Heart right ventricle (tissue), 16 donors: ENCODE measurements at regions not wholly inside any gene's neighbourhood (a gene's known extent, or its start where the extent isn't known, plus 50 kb on each side); places are given as distances from the start of the nearest gene placed in this dataset.
A peak's percentile ranks its signal among the peaks of the same experiment; 100 is the strongest.

ENCODE experiments used
- ATAC-seq, 8 donors: fragments of 200-7000 bp; cut with Tn5 transposase; one replicate each; pipeline ENCODE4 v1.9.1; 2020; ENCODE audit warnings: mild to moderate bottlenecking in 8 of 8, moderate library complexity in 8 of 8, moderate number of reproducible peaks in 1 of 8
- DNase-seq, 2 donors: peaks; one replicate each; pipeline ENCODE4 v3.0.0-alpha.2; 2020
- H3K27ac ChIP-seq, 10 donors: fragments of 200-600 bp; sonication (generic) in 2 of 10; one replicate each; pipeline versions ENCODE4 v1.5.0 to v1.8.0; 2020 to 2022; ENCODE audit warnings: mild to moderate bottlenecking in 3 of 10
- H3K27me3 ChIP-seq, 7 donors: fragments of 200-600 bp; one replicate each; pipeline ENCODE4 v1.8.0; 2021 to 2022; ENCODE audit warnings: mild to moderate bottlenecking in 2 of 7
- H3K36me3 ChIP-seq, 9 donors: fragments of 200-600 bp; sonication (generic) in 1 of 9; one replicate each; pipeline versions ENCODE4 v1.5.0 to v1.8.0; 2020 to 2022; ENCODE audit warnings: mild to moderate bottlenecking in 2 of 9
- H3K4me1 ChIP-seq, 9 donors: fragments of 200-600 bp; sonication (generic) in 1 of 9; one replicate each; pipeline versions ENCODE4 v1.5.0 to v1.8.0; 2020 to 2022; ENCODE audit warnings: mild to moderate bottlenecking in 4 of 9
- H3K4me3 ChIP-seq, 10 donors: fragments of 200-600 bp; sonication (generic) in 2 of 10; one replicate each; pipeline versions ENCODE4 v1.5.0 to v1.8.0; 2020 to 2022; ENCODE audit warnings: mild to moderate bottlenecking in 7 of 10, moderate library complexity in 2 of 10
- H3K9me3 ChIP-seq, 11 donors: fragments of 200-600 bp in 10 of 11; sonication (generic) in 2 of 11; one replicate each; pipeline versions ENCODE4 v1.5.0 to v1.8.0; 2013 to 2022; ENCODE audit warnings: mild to moderate bottlenecking in 2 of 11, control low read depth in 1 of 11, moderate library complexity in 1 of 11
- WGBS, 2 donors: extraction: QIAGEN DNeasy Blood & Tissue Kit; methylation state at CpG; one replicate each; pipeline ENCODE4 v1.1.7; 2013; ENCODE audit warnings: inconsistent platforms in 1 of 2; 5-methylcytosine and 5-hydroxymethylcytosine counted together
- intact Hi-C, 10 donors: fragments of 100-400 bp; cut with DNase I; formaldehyde crosslinking; loops; one replicate each; pipeline versions ENCODE4 v1.11.1 to v1.14.2; 2022
- TF ChIP-seq, protein P1 (sequence below), 9 donors: fragments of 200-600 bp; sonication (generic) in 2 of 9; IDR thresholded peaks; one replicate each; pipeline versions ENCODE4 v1.5.0 to v1.8.0; 2021 to 2022; ENCODE audit warnings: antibody characterized with exemption in 9 of 9, mild to moderate bottlenecking in 5 of 9, moderate library complexity in 1 of 9
- donor health status: Arrhythmogenic right ventricular cardiomyopathy.
- donor health status: ischemic (EF 13 %, LVEDD 7.1; RV severe dilation, severe dysfunction).
- donor health status: healthy with polysubstance abuse.
- donor health status: DM: no; HTN: yes; CAD: no.
- donor health status: DM: no; HTN: no; CAD: no.
- donor health status: ischemic (EF 25% LVEDD 6.9; RV normal size, moderate dysfunction).
- donor health status: ischemic (EF 25% LVEDD 5.7; RV mildly dilated, moderate dysfunction).
- donor health status: healthy.
- donor health status: DM: yes; HTN: yes; CAD: no.
- donor health status: Ischemic cardiomyopathy.
- donor health status: ischemic (EF 35%, LVEDD 5.7; RV mildly dilated, moderate dysfunction).
- donor health status: nonischemic (EF 11% LVEDD 7.7; RV severe dilation, severe dysfunction).
- donor health status: DM: yes; HTN: yes; CAD: no.
- donor health status: PGD.
- donor health status: ischemic (EF 29% LVEDD 5.4; RV normal size, mild dysfunction).
- donor health status: nonischemic (EF 23%, LVEDD 6.1; RV moderate dilation, normal function).

DNA sequence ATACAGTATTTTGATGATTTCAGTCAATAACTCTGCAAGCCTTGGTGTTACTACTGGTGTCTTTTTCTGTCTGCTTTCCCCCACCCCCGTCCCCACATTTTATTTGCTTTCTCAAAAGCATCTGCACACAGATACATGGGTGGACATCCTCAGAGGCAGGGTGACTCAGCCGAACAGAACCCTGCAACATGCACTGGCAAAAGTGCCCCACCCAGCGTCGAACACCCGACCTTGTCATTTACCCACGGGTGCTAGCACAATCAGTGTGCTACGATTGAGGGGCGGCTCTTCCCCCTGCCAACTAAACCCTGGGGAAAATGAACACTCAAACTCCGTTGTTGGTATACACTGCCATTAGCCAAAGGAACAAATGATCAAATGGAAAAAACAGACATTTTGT lies 115.9 kb upstream of the NAA20 start:
- H3K4me3 ChIP-seq: no peak overlapping the region
- TF ChIP-seq, protein P1, sequence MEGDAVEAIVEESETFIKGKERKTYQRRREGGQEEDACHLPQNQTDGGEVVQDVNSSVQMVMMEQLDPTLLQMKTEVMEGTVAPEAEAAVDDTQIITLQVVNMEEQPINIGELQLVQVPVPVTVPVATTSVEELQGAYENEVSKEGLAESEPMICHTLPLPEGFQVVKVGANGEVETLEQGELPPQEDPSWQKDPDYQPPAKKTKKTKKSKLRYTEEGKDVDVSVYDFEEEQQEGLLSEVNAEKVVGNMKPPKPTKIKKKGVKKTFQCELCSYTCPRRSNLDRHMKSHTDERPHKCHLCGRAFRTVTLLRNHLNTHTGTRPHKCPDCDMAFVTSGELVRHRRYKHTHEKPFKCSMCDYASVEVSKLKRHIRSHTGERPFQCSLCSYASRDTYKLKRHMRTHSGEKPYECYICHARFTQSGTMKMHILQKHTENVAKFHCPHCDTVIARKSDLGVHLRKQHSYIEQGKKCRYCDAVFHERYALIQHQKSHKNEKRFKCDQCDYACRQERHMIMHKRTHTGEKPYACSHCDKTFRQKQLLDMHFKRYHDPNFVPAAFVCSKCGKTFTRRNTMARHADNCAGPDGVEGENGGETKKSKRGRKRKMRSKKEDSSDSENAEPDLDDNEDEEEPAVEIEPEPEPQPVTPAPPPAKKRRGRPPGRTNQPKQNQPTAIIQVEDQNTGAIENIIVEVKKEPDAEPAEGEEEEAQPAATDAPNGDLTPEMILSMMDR (IDR thresholded peaks at IDR 0.05): no peak
- peaks cover 0 to 15% (median 9%) of the 10 kb centered on the region in 11 donors for H3K9me3 ChIP-seq
- no peaks in the 10 kb centered on the region for H3K27me3 ChIP-seq
- H3K4me1 ChIP-seq: peaks cover 0 to 63% (median 30%) of the 10 kb centered on the region in 9 donors
- peak overlapping the region in 2 of 10 donors; percentile 19 to 48 for H3K27ac ChIP-seq
- intact Hi-C loops: loop anchor here in 4 of 10 donors (5.0 to 10.0 kb wide), 4 partner anchors 94 to 526 kb away; no protein-coding TSS in a partner anchor
- 72% methylated on average over 9 of the region's 9 CpGs for WGBS, 2 donors
- DNase-seq: no peak
- ATAC-seq: peak in 1 of 8 donors; percentile 33
- H3K36me3 ChIP-seq: peaks cover 0 to 53% (median 13%) of the 10 kb centered on the region in 9 donors

DNA sequence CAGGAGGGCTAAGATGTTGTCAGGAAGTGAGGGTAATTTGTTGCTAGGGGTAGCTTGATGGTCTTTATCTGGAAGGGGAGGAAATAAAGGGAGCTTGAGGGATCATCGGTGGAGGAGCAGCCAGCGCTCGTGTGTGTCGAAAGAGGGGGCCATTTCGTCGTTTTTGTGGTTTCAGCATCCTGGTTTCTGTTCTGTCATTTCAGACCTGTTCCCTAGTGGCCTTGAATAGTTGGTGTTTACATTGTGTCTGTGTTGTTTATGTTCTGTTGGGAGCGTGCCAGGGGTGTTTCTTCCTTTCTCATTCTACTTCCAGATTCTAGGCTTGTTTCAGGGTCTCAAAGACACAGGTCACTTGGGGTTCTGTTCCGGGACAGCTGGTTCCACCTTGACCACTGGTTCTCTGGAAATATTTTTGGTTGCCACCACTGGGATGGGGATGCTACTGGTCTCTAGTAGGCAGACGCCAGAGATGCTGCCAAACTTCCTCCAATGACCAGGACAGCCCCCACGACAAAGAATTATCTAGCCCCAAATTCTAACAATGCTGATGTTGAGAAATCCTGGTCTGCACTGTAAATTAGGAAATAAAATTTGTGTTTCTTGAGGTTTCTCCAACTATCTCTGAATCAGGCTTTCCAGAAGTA lies 113.9 kb upstream of the NAA20 start:
- Histone ChIP-seq H3K27me3 (no peaks in the 10 kb centered on the region), H3K4me3 (no peak overlapping the region), H3K36me3 (peaks cover 0 to 33% (median 9%) of the 10 kb centered on the region in 9 donors), H3K9me3 (peaks cover 0 to 14% (median 9%) of the 10 kb centered on the region in 11 donors), H3K27ac (peak overlapping the region in 4 of 10 donors; percentile 3 to 37 (median 30)), H3K4me1 (peaks cover 5 to 66% (median 45%) of the 10 kb centered on the region in 9 donors)
- intact Hi-C loops: loop anchor here in 5 of 10 donors (2.0 to 10.0 kb wide), 5 partner anchors 92 to 528 kb away; no protein-coding TSS in a partner anchor
- 32 to 57% methylated on average over 10 of the region's 10 CpGs for WGBS, 2 donors
- ATAC-seq: peak in 7 of 8 donors; percentile 31 to 64 (median 41)
- peak in 1 of 2 donors; percentile 47 for DNase-seq
- TF ChIP-seq, protein P1 (IDR thresholded peaks at IDR 0.05): peak in 7 of 9 donors; percentile 8 to 54 (median 32)

DNA sequence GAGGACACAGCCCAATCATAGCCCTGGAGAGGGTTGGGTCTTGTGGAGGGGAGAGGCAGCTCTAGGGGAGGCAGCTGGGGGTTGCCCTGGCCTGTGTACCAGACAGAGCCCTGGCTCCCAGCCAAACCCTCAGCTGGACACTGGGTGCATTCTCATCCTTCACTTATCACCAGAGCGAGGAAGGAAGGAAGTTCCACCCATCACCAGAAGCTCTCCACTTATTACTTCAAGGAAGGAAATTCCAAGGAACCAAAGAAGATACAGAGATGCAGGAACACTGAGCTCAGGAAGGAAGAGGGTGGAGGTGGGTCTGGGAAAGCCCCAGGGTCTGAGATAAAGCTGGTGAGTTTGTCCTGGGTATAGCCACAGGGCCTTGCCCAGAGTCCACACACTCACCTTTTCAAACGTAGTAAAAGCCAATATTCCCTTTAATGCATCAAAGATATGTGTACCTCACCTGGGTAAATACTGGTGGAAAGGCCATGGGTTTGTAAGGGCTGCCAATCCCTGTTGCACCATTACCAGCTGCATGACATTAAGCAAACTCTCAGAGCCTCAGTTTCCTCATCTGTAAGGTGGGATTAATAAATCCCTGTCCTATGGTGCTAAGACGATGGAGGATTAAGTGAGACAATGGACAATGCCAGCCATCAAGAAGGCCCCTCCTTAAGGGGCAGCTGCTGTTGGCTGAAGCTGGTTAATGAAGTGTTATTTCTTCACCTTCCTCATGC lies 109.7 kb upstream of the NAA20 start:
- Histone ChIP-seq H3K9me3 (no peaks in the 10 kb centered on the region), H3K4me1 (peaks cover 5 to 85% (median 67%) of the 10 kb centered on the region in 9 donors), H3K4me3 (no peak overlapping the region), H3K27me3 (no peaks in the 10 kb centered on the region), H3K27ac (peak overlapping the region in 5 of 10 donors; percentile 32 to 83 (median 49)), H3K36me3 (peaks cover 0 to 21% (median 0%) of the 10 kb centered on the region in 9 donors)
- 63 to 64% methylated on average over 3 of the region's 3 CpGs for WGBS, 2 donors
- ATAC-seq (peak in 4 of 8 donors; percentile 12 to 71 (median 39)), DNase-seq (peak in 1 of 2 donors; percentile 65)
- TF ChIP-seq, protein P1 (IDR thresholded peaks at IDR 0.05): no peak
- intact Hi-C loops: loop anchor here in 4 of 10 donors (5.0 to 10.0 kb wide), 4 partner anchors 35 to 533 kb away; no protein-coding TSS in a partner anchor

DNA sequence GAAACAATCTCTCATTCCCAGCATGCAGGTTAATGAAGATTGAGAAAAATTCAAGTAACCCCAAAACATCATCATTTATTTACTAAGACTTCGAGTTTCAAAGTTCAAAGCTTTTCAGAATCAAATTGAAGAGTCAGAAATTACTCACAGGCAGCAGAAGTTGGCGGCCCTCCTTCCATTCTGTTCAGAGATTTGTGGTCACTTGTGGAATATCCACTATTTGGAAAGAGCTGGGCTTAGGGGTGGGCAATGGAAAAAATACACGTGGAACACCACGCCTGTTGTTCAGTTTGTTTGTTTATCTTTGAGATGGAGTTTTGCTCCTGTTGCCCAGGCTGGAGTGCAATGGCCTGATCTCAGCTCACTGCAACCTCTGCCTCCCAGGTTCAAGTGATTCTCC lies 108.6 kb upstream of the NAA20 start:
- TF ChIP-seq, protein P1 (IDR thresholded peaks at IDR 0.05): no peak
- intact Hi-C loops: loop anchor here in 4 of 10 donors (5.0 to 10.0 kb wide), 4 partner anchors 34 to 534 kb away; no protein-coding TSS in a partner anchor
- peak overlapping the region in 7 of 10 donors; percentile 25 to 83 (median 65) for H3K27ac ChIP-seq
- ATAC-seq (no peak), DNase-seq (no peak)
- peaks cover 5 to 83% (median 63%) of the 10 kb centered on the region in 9 donors for H3K4me1 ChIP-seq
- H3K36me3 ChIP-seq: peaks cover 0 to 25% (median 0%) of the 10 kb centered on the region in 9 donors
- H3K27me3 ChIP-seq: no peaks in the 10 kb centered on the region
- whole genome bisulfite sequencing, 2 donors: 86 to 87% methylated on average over 4 of the region's 4 CpGs
- no peaks in the 10 kb centered on the region for H3K9me3 ChIP-seq
- no peak overlapping the region for H3K4me3 ChIP-seq
